HepG2 (cell line): ENCODE measurements at regions not wholly inside any gene's neighbourhood (a gene's known extent, or its start where the extent isn't known, plus 50 kb on each side); places are given as distances from the start of the nearest gene placed in this dataset.

Source experiments
- ATAC-seq: fragments of 200-7000 bp; cut with Tn5 transposase; 3 replicates; pipeline ENCODE4 v1.9.1; 2020; ENCODE audit warnings: mild to moderate bottlenecking, moderate library complexity
- BruUV-seq: library from RNA; stranded (reverse); fragments of 400-500 nt; replicated peaks from 2 replicates; lab custom pipeline; 2021; lab: Mats Ljungman, UMichigan
- CTCF ChIA-PET: fragments of 300-600 bp; formaldehyde crosslinking; extraction: SDS; loops from one replicate; lab custom pipeline; 2021; ENCODE audit warnings: low total read pairs, inconsistent platforms, low intra/inter-chr PET ratio; lab: Yijun Ruan, JAX
- POLR2A ChIA-PET: fragments of 350-600 bp; sonication (Branson Sonifier 250); formaldehyde crosslinking; loops from one replicate; lab custom pipeline; 2020; ENCODE audit warnings: antibody characterized with exemption, inconsistent platforms; lab: Yijun Ruan, JAX
- DNase-seq: peaks from one replicate; pipeline ENCODE4 v3.0.0-alpha.2; 2015; ENCODE audit warnings: low spot score
- FAIRE-seq: peaks from 3 replicates; lab custom pipeline; 2011; peaks lifted over from hg19 to GRCh38; lab: Jason Lieb, UNC
- H2AFZ ChIP-seq: one replicate; pipeline ENCODE4 v1.6.1; 2011; ENCODE audit warnings: low read length, inconsistent platforms
- H3K27ac ChIP-seq: fragments of 300-600 bp; 3 replicates; pipeline ENCODE4 v1.8.0; 2011; ENCODE audit warnings: mixed run types, mild to moderate bottlenecking, mixed read lengths, low read length, inconsistent platforms; ENCODE audit not compliant: insufficient read depth; ENCODE audit errors: extremely low read length
- H3K27me3 ChIP-seq, 2 experiments: fragments of 200-600 bp in 1 of 2; 2 replicates in 1 of 2; 3 replicates in 1 of 2; pipeline versions ENCODE4 v1.6.0 to v1.8.0; 2011; ENCODE audit warnings: low read length in 2 of 2, mild to moderate bottlenecking in 2 of 2, moderate library complexity in 2 of 2, inconsistent platforms in 1 of 2; ENCODE audit not compliant: insufficient read depth in 2 of 2, control insufficient read depth in 1 of 2
- H3K36me3 ChIP-seq, 2 experiments: fragments of 200-600 bp in 1 of 2; replicated peaks in 1 of 2; 2 replicates in 1 of 2; 3 replicates in 1 of 2; pipeline versions ENCODE4 v1.5.1 to v1.8.0; 2011; ENCODE audit warnings: low read length in 2 of 2, inconsistent platforms in 1 of 2; ENCODE audit not compliant: insufficient read depth in 2 of 2, control insufficient read depth in 1 of 2
- H3K4me1 ChIP-seq: 2 replicates; pipeline ENCODE4 v1.5.1; 2012; ENCODE audit warnings: low read length, inconsistent platforms; ENCODE audit not compliant: insufficient read depth
- H3K4me2 ChIP-seq: 2 replicates; pipeline ENCODE4 v1.6.0; 2011; ENCODE audit warnings: low read depth, low read length, inconsistent platforms
- H3K4me3 ChIP-seq, 3 experiments: fragments of 200-600 bp in 1 of 3; sonication (generic), shearing (Covaris generic) in 1 of 3; replicated peaks in 1 of 3; 2 replicates each; pipeline ENCODE4 v1.5.1; 2011 to 2016; ENCODE audit warnings: low read length in 3 of 3, inconsistent platforms in 2 of 3, low read depth in 2 of 3, mild to moderate bottlenecking in 2 of 3, control low read depth in 1 of 3, mixed read lengths in 1 of 3; ENCODE audit not compliant: insufficient read depth in 1 of 3
- H3K79me2 ChIP-seq: one replicate; pipeline ENCODE4 v1.6.1; 2011; ENCODE audit warnings: low read length, inconsistent platforms; ENCODE audit not compliant: insufficient read depth
- H3K9ac ChIP-seq: 2 replicates; pipeline ENCODE4 v1.6.0; 2011; ENCODE audit warnings: mild to moderate bottlenecking, low read depth, low read length, inconsistent platforms; ENCODE audit not compliant: insufficient read depth
- H3K9me3 ChIP-seq: 2 replicates; pipeline ENCODE4 v1.5.1; 2012; ENCODE audit warnings: mild to moderate bottlenecking, low read length
- H4K20me1 ChIP-seq: 2 replicates; pipeline ENCODE4 v1.6.0; 2011; ENCODE audit warnings: inconsistent platforms, mild to moderate bottlenecking, low read length, moderate library complexity; ENCODE audit not compliant: insufficient read depth
- BATF2 ChIP-seq: sonication (generic); formaldehyde crosslinking; IDR thresholded peaks from 2 replicates; pipeline ENCODE4 v1.8.0; 2022; ENCODE audit warnings: mild to moderate bottlenecking, missing genetic modification reagents, moderate library complexity
- GPBP1L1 ChIP-seq: sonication (generic); formaldehyde crosslinking; IDR thresholded peaks from 2 replicates; pipeline ENCODE4 v1.5.0; 2020; ENCODE audit warnings: mild to moderate bottlenecking, missing genetic modification reagents
- KLF9 ChIP-seq: IDR thresholded peaks from 2 replicates; pipeline ENCODE4 v1.6.1; 2016; ENCODE audit warnings: low read depth
- MTA1 ChIP-seq: sonication (generic); formaldehyde crosslinking; IDR thresholded peaks from 2 replicates; pipeline ENCODE4 v1.4.0; 2020; ENCODE audit warnings: missing genetic modification reagents, mild to moderate bottlenecking, borderline replicate concordance
- NBN ChIP-seq: fragments of 450-650 bp; conservative IDR thresholded peaks from 2 replicates; pipeline ENCODE4 v1.6.1; 2017
- NR2F1 ChIP-seq, 2 experiments: fragments of 450-650 bp in 1 of 2; formaldehyde crosslinking in 1 of 2; IDR thresholded peaks; 2 replicates each; pipeline versions ENCODE4 v1.5.0 to v1.6.1; 2016 to 2020; ENCODE audit warnings: mild to moderate bottlenecking in 1 of 2, missing compliant biosample characterization in 1 of 2, missing genetic modification reagents in 1 of 2, moderate library complexity in 1 of 2
- YEATS2 ChIP-seq: sonication (generic); formaldehyde crosslinking; IDR thresholded peaks from 2 replicates; pipeline ENCODE4 v1.4.0; 2020; ENCODE audit warnings: missing genetic modification reagents, borderline replicate concordance
- ZBTB39 ChIP-seq: sonication (generic); formaldehyde crosslinking; IDR thresholded peaks from 2 replicates; pipeline ENCODE4 v1.5.0; 2020; ENCODE audit warnings: missing genetic modification reagents
- ZIK1 ChIP-seq: sonication (generic); formaldehyde crosslinking; IDR thresholded peaks from 2 replicates; pipeline ENCODE4 v1.5.0; 2020; ENCODE audit warnings: mild to moderate bottlenecking, low read depth, missing genetic modification reagents, borderline replicate concordance
- WGBS: methylation state at CpG from one replicate; pipeline ENCODE4 v1.1.6; 2017; ENCODE audit warnings: low lambda C conversion rate; 5-methylcytosine and 5-hydroxymethylcytosine counted together
- in situ Hi-C: cut with HindIII; loops from 2 replicates; pipeline ENCODE4 v1.10.0; 2017; ENCODE audit warnings: low pct_unique_long_range_greater_than_20kb; ENCODE audit not compliant: extremely low pct_ligation_motif_present
- intact Hi-C: fragments of 100-400 bp; cut with micrococcal nuclease; formaldehyde crosslinking; loops from one replicate; pipeline ENCODE4 v1.10.0; 2022; ENCODE audit not compliant: unreplicated experiment

GRCh38 chr13:53105477-53105876 is 76.9 kb downstream of the OLFM4 start:
- Histone ChIP-seq H3K36me3 (no peaks in the 10 kb centered on the region), H3K9me3 (no peaks in the 10 kb centered on the region), H3K27me3 (no peaks in the 10 kb centered on the region), H3K4me3 (no peak overlapping the region), H3K9ac (no peak overlapping the region), H3K27ac (no peak overlapping the region), H3K79me2 (no peaks in the 10 kb centered on the region), H2AFZ (no peak overlapping the region), H3K4me2 (no peak overlapping the region), H3K4me1 (0 out of 2 replicates have a peak, but pooled peaks cover 5% of the 10 kb centered on the region), H4K20me1 (no peaks in the 10 kb centered on the region)
- in situ Hi-C loops (no loop called here), intact Hi-C loops (no loop called here)
- DNase-seq (no peak), FAIRE-seq (no peak), ATAC-seq (no peak)
- no TSS peak for BruUV-seq
- ChIA-PET CTCF (no interaction called here), POLR2A (no interaction called here)
- TF ChIP-seq NR2F1 (CRISPR knock-in tag; IDR thresholded peaks at IDR 0.05) (no peak), KLF9 (CRISPR knock-in tag) (no peak), MTA1 (CRISPR knock-in tag) (no peak), NBN (no peak), GPBP1L1 (no peak), ZIK1 (CRISPR knock-in tag) (no peak), BATF2 (CRISPR knock-in tag) (no peak), YEATS2 (no peak), ZBTB39 (no peak)
- WGBS: 0% methylated on average over 3 of the region's 3 CpGs
